ENCODE measurements at regions not wholly inside any gene's neighbourhood (a gene's known extent, or its start where the extent isn't known, plus 50 kb on each side); places are given as distances from the start of the nearest gene placed in this dataset.

DNA sequence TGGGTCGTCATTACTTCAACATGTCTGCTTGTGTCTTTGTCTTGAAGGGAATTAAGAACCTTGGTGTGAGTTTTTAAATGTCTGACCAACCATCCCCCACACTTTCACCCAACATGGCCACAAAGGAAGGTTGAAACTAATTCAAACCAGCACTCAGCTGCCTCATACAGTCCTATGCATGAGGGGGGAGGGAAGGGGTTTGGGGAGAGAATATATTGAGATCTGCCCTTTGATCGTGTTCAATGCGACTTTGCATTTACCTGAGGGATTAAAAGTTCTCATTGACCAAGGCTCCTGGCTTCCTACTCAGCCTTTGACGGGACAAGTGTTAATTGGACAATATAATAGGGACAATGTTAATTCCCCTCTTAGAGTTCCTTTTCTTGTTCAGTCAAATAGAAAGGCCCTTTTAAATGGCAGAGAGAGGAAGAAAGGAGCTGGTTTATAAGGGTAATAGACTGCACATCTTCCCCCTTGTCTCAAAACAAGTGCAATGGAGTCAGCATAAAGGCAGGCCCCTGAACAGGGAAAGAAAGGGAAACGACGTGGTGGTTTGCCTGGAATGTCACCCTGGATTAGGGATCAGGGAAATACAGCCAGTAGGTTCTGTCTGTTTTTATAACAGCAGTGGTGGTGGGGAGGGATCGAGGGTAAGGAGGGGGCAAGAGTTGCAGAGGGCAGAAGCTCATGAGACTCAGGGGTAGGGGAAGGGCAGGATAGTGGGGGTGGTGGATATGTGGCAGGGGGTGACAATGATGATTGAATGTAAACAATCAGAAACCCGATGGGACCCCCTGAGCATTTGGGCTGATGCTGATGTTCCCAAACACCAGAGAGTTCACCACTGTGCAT lies 198.7 kb downstream of the MYCN start:
- ATAC-seq = no peak
- intact Hi-C loops (cut with DNase I) = no loop called here
- DNase-seq (ENCODE audit: low spot score) = no peak

DNA sequence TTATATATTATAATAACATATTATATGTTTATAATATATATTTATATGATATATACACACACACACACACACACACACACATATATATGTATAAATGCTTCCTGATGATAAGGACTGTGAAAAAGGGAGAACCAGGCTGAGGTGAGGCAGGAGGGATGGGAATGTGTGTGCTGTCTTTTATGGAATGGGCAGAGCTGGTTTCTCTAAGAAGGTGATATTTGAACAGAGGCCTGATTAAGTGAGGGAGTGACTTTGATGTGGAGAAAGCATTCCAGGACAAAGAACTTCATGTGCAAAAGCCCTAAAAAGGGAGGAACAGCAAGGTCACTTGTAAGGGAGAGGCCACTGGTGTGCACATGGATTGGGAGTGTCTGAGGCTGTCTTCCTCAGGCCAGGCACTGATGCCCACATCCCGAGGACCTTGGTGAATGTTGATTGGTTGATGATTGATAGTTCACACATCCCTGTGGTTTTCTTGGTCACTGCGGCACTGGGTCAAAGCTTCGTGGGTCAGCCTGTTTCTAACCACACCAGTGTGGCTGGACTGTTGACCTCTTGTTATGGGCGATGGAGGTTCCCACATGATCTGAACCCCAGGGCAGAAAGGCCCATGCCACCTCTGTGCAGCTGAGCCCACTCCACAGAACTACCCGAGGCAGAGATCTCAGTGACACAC lies 196.9 kb downstream of the MYCN start:
- DNase-seq (ENCODE audit: low spot score) = no peak
- intact Hi-C loops (cut with DNase I) = no loop called here
- no peak for ATAC-seq

DNA sequence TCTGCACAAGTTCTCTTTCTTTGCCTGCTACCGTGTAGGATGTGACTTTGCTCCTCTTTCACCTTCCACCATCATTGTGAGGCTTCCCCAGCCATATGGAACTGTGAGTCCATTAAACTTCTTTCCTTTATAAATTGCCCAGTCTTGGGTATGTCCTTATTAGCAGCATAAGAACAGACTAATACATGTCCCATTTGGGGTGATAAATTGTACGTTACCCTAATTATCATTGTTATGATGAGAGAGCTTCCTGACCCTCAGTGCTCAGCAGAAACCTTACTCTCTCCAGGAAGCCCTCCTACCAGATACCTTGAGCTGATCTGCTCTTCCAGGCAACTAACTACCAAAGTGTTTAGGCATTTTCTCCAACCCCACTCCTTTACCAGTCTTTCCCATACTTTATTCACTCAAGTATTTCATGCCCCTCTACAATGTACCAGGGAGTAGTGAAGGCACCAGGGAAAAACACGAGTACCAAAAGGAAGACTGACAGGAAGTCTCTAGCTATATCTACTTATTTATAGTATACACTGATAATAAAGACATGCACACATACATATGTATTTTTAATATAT lies 196.2 kb downstream of the MYCN start:
- ATAC-seq (no peak), DNase-seq (ENCODE audit: low spot score) (no peak)
- intact Hi-C loops (cut with DNase I) = no loop called here

DNA sequence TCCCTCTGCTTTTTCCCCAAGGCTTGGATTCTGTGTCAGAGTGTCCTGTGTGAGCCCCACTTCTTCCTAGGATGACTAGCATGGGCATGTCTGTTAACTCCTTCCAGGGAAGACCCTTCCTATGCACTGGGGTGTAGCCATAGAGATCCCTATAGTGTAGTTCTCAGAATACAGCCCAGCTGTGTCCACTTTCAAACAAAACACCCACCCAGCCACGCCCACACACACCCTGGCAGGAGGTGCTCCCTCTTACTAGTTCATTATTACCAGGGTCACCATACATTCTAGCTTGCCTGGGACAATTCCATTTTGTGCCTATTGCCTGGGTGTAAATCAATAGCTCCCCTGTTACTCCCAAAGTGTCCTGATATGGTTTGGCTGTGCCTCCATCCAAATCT lies 195.6 kb downstream of the MYCN start:
- no peak for ATAC-seq
- DNase-seq (ENCODE audit: low spot score) = no peak
- intact Hi-C loops (cut with DNase I) = no loop called here

- intact Hi-C loops (cut with DNase I) = no loop called here
Measured at GRCh38 chr2:16135196-16135912, 195.0 kb downstream of the MYCN start.

DNA sequence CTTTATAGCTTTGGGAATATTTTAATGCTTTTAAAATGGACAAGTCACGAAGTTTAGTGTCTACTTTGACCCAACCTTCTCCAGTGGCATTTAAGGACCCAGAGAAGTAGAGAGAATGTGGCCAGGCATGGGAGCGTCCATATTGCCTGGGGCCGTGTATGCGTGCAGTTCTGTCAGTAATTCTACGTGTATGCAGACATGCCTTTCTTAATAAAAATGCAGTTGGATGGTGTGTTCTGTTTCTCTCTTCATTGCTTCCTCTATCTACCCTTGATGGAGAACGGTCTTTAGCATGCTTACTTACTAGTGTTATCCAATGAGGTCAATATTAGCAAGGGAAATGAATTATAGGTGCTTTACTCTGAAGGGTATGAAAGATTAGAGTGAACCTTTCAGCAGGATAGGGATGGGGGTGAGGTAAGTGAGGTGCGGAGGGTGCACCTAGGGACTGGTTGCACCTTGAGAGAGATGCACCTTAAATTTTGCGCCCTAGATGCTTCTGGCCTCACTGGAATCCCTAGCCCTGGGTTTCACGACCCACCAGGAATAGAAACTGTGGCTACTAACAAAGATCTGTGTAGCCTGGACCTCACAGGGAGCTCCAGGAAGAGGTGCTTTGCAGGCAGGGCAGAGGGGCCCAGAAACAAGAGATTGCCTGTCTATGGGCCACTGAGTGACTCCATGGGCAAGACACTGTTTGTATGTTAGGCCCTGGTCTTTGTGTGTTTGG lies 194.3 kb downstream of the MYCN start:
- no peak for ATAC-seq
- intact Hi-C loops (cut with DNase I) = no loop called here

More at GRCh38 chr2:16135196-16135912, 195.0 kb downstream of the MYCN start:
- ATAC-seq (no peak), DNase-seq (ENCODE audit: low spot score) (no peak)

GRCh38 chr2:16130906-16131400 lies 190.6 kb downstream of the MYCN start:
- ATAC-seq (no peak), DNase-seq (ENCODE audit: low spot score) (no peak)
- intact Hi-C loops (cut with DNase I) = no loop called here

More for the DNA sequence above, 194.3 kb downstream of the MYCN start:
- no peak for DNase-seq (ENCODE audit: low spot score)

GRCh38 chr2:16130541-16130880 lies 190.2 kb downstream of the MYCN start:
- ATAC-seq (no peak), DNase-seq (ENCODE audit: low spot score) (no peak)
- intact Hi-C loops (cut with DNase I) = no loop called here

- ATAC-seq = no peak
- no peak for DNase-seq (ENCODE audit: low spot score)
- intact Hi-C loops (cut with DNase I) = no loop called here
Measured at GRCh38 chr2:16129716-16130540, 189.6 kb downstream of the MYCN start.

DNA sequence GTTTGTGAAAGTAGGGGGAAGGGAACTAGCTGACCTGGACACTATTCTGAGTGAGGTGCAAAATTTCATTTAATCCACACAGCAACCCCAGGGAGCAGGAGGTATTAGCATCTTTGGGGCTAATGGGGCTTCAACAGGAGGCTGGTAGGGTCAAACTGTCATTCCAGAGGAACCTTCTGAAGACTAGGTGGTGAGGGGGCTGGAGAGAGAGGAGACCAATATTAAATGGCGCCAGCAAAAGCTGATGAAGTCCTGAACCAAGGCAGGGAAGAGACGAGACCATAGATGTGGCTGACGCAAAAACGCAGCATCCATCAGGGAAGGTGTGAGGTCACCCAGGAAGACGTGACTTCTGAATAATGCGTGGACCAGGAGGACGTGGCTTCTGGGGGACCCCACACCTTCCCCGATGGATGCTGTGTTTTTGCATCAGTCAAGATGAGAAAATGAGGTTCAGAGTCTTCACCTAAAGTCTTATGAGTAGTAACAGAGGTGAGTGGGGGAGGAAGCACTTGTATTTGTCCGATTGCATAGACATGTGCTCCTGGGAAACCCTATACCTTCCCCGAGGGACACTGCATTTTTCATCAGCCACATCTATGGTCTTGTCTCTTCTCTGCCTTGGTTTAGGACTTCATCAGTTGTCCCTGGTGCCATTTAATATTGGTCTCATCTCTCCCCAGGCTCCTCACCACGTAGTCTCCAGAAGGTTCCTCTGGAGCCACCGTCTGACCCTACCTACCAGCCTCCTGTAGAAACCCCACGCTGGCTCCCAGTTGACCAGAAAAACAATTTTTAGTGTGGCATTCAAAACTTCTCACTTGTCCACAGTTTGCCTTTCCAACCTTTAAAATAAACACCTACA lies 188.6 kb downstream of the MYCN start:
- no peak for ATAC-seq
- DNase-seq (ENCODE audit: low spot score) = no peak

GRCh38 chr2:16127958-16128357 lies 187.6 kb downstream of the MYCN start:
- intact Hi-C loops (cut with DNase I) = no loop called here
- ATAC-seq = no peak
- DNase-seq (ENCODE audit: low spot score) = no peak

More for the DNA sequence above, 188.6 kb downstream of the MYCN start:
- intact Hi-C loops (cut with DNase I) = no loop called here

DNA sequence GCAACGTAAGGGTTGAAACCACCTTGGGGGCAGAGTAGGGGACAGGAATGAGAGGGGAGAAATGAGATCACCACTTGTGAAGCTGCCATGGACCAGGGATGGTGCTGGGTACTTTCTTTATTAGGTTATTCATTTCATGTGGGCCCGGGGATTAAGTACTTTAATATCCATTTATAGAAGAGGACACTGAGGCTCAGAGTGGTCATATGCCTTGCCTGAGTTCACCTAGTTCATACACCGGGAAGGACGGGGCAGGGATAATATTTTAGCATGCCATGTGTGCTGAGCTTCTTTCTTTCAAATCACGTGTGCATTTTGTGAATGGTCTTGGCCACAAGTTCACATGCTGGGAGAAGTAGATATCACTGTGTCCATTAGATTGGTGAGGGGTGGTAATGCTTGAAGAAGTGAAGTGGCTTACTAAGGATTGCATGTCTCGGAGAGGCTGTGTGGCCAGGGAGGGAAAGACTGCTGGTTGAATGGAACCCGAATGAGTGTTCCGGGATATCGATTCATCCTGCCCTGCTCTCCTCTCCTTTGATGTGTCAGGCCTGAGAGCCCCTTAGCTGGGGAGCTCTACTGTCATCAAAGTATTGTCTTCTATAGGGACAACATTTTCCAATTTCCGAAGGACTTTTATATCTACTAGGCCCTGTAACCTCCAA lies 187.1 kb downstream of the MYCN start:
- no peak for DNase-seq (ENCODE audit: low spot score)
- no peak for ATAC-seq
- intact Hi-C loops (cut with DNase I) = no loop called here

DNA sequence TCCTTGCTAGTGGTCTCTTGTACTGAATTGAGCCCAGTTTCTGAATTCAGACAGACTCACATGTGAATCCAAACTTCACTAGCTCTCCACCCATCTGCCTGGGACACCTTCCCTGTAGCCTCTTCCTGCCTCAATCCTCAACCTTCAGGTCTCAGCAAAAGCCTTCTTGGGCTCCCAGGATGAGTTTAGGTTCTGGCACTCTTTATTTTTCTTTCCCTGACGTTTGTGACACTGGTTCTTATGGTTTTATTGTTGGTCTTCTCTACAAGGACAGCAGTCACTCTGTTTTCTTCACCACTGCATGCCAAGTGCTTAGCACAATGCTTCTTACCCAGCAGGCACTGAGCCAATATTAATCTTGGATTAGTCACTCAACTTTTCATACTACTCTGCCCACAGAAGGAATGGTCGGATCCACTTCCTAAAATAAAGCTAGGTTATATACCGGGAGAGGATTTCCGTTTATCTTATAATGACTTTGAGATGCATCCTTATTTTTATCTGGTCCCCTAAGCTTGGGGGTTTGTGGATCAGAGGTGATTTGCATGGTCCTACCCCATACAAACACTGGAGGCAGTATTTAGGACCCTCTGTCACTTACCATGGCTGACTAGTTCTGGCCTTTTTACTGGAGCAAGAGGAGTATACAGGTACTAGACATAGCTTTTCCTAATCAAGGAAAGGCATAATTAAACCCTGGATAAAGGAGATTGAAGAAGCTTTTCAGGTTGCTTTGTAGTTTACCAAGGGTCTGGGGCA lies 186.3 kb downstream of the MYCN start:
- no peak for DNase-seq (ENCODE audit: low spot score)
- no peak for ATAC-seq
- intact Hi-C loops (cut with DNase I) = no loop called here

GRCh38 chr2:16125614-16126516 lies 185.5 kb downstream of the MYCN start:
- intact Hi-C loops (cut with DNase I) = no loop called here
- no peak for ATAC-seq
- DNase-seq (ENCODE audit: low spot score) = no peak
